PC-3 (cell line): ENCODE measurements at regions not wholly inside any gene's neighbourhood (a gene's known extent, or its start where the extent isn't known, plus 50 kb on each side); places are given as distances from the start of the nearest gene placed in this dataset.

Experiments used
- ATAC-seq: fragments of 200-7000 bp; cut with Tn5 transposase; 2 replicates; pipeline ENCODE4 v1.9.1; 2020; ENCODE audit warnings: mild to moderate bottlenecking, moderate library complexity
- BruUV-seq: library from RNA; stranded (reverse); fragments of 400-500 nt; replicated peaks from 2 replicates; lab custom pipeline; 2021; lab: Mats Ljungman, UMichigan
- CTCF ChIA-PET: fragments of 300-600 bp; sonication (Branson Sonifier 250); formaldehyde crosslinking; loops from one replicate; lab custom pipeline; 2022; ENCODE audit warnings: antibody characterized with exemption; lab: Charles Lee
- POLR2A ChIA-PET: fragments of 300-600 bp; sonication (Branson Sonifier 250); formaldehyde crosslinking; loops from one replicate; lab custom pipeline; 2022; ENCODE audit warnings: antibody characterized with exemption; ENCODE audit not compliant: unreplicated experiment; lab: Charles Lee
- DNase-seq: peaks from one replicate; pipeline ENCODE4 v3.0.0-alpha.2; 2015
- H2AFZ ChIP-seq: fragments of 300-600 bp; sonication (generic); 2 replicates; pipeline ENCODE4 v1.6.0; 2016; ENCODE audit warnings: antibody characterized with exemption, low read length
- H3F3A ChIP-seq: fragments of 300-600 bp; sonication (generic); one replicate; pipeline ENCODE4 v1.6.0; 2017; ENCODE audit warnings: antibody characterized with exemption, low read length, control low read depth, mild to moderate bottlenecking; ENCODE audit not compliant: unreplicated experiment
- H3K27ac ChIP-seq: fragments of 300-600 bp; sonication (generic); 2 replicates; pipeline ENCODE4 v1.5.1; 2016; ENCODE audit warnings: mild to moderate bottlenecking, low read length
- H3K27me3 ChIP-seq: fragments of 300-600 bp; sonication (generic); 2 replicates; pipeline ENCODE4 v1.6.1; 2016; ENCODE audit warnings: low read length, mixed read lengths
- H3K36me3 ChIP-seq: fragments of 300-600 bp; sonication (generic); 2 replicates; pipeline ENCODE4 v1.6.1; 2016; ENCODE audit warnings: low read depth, mixed run types, low read length, mixed read lengths
- H3K4me1 ChIP-seq: fragments of 300-600 bp; sonication (generic); 2 replicates; pipeline ENCODE4 v1.5.1; 2016; ENCODE audit warnings: low read length; ENCODE audit not compliant: insufficient read depth
- H3K4me2 ChIP-seq: fragments of 300-600 bp; sonication (generic); 2 replicates; pipeline ENCODE4 v1.6.0; 2016; ENCODE audit warnings: low read length
- H3K4me3 ChIP-seq: fragments of 300-600 bp; sonication (generic); 2 replicates; pipeline ENCODE4 v1.5.1; 2016; ENCODE audit warnings: mild to moderate bottlenecking, low read length, mixed read lengths
- H3K79me2 ChIP-seq: fragments of 300-600 bp; sonication (generic); 2 replicates; pipeline ENCODE4 v1.6.1; 2017; ENCODE audit warnings: low read length, mixed read lengths
- H3K9ac ChIP-seq: fragments of 300-600 bp; sonication (generic); 2 replicates; pipeline ENCODE4 v1.6.0; 2016; ENCODE audit warnings: mild to moderate bottlenecking, low read length
- H3K9me2 ChIP-seq: fragments of 300-600 bp; sonication (generic); replicated peaks from 2 replicates; pipeline ENCODE4 v1.6.1; 2016; ENCODE audit warnings: mixed run types, low read length, mixed read lengths
- H3K9me3 ChIP-seq: fragments of 300-600 bp; sonication (generic); 2 replicates; pipeline ENCODE4 v1.6.1; 2016; ENCODE audit warnings: low read length, mixed read lengths
- H4K20me1 ChIP-seq: fragments of 300-600 bp; sonication (generic); 2 replicates; pipeline ENCODE4 v1.6.1; 2016; ENCODE audit warnings: low read length, mixed read lengths
- CTCF ChIP-seq: fragments of 300-600 bp; sonication (generic); conservative IDR thresholded peaks from 2 replicates; pipeline ENCODE4 v1.5.1; 2017; ENCODE audit warnings: antibody characterized with exemption, low read depth, mild to moderate bottlenecking, low read length
- EZH2 ChIP-seq: fragments of 300-600 bp; sonication (generic); IDR thresholded peaks from one replicate; pipeline ENCODE4 v1.6.1; 2017; ENCODE audit warnings: antibody characterized with exemption, mild to moderate bottlenecking, low read length; ENCODE audit not compliant: unreplicated experiment
- EZH2phosphoT487 ChIP-seq: fragments of 300-600 bp; sonication (generic); IDR thresholded peaks from 2 replicates; pipeline ENCODE4 v1.6.1; 2018; ENCODE audit warnings: mild to moderate bottlenecking, antibody characterized with exemption, low read length, borderline replicate concordance
- intact Hi-C: fragments of 100-400 bp; cut with micrococcal nuclease; formaldehyde crosslinking; loops from 2 replicates; pipeline ENCODE4 v1.9.0; 2023

- TF ChIP-seq EZH2phosphoT487, result no peak
- no peak for TF ChIP-seq CTCF
- no peak for TF ChIP-seq EZH2
- no peak for ATAC-seq
- Histone ChIP-seq H3K4me1 (no peaks in the 10 kb centered on the region), H3K36me3 (no peaks in the 10 kb centered on the region), H3K27me3 (no peaks in the 10 kb centered on the region), H3K4me2 (no peak overlapping the region), H3K9ac (no peak overlapping the region), H4K20me1 (no peaks in the 10 kb centered on the region), H3K27ac (no peak overlapping the region), H3K4me3 (no peak overlapping the region), H2AFZ (no peak overlapping the region), H3K9me3 (no peaks in the 10 kb centered on the region), H3K9me2 (no peaks in the 10 kb centered on the region), H3F3A (no peaks in the 10 kb centered on the region), H3K79me2 (no peaks in the 10 kb centered on the region)
- intact Hi-C loops, result no loop called here
- CTCF ChIA-PET, result no interaction called here
- DNase-seq, result no peak
- BruUV-seq, result no TSS peak
- POLR2A ChIA-PET, result no interaction called here
Measured at GRCh38 chr6:15121443-15121842, 124.4 kb upstream of the JARID2 start.

DNA sequence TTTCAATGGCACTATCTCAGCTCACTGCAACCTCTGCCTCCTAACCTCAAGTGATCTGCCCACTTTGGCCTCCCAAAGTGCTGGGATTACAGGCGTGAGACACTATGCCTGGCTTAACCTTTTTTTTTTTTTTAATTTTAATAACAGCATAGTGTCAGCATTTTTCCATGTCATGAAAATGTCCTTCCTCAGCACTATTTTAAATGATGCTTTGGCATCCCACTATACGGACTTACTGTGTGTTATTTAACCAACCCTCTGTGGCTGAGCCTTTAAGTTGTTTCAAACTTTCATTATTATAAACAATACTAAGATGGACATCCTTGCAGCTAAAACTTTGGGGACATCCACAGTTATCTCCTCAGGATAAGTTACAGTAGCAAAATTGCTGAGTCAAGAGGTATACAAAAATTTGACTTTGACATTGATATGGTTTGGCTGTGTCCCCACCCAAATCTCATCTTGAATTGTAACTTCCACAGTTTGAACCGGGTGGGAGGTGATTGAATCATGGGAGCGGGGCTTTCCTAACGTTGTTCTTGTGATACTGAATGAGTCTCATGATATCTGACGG is 123.8 kb upstream of the JARID2 start:
- Histone ChIP-seq H3K27me3 (no peaks in the 10 kb centered on the region), H3K27ac (no peak overlapping the region), H3K4me1 (no peaks in the 10 kb centered on the region), H3K9ac (no peak overlapping the region), H2AFZ (no peak overlapping the region), H3F3A (no peaks in the 10 kb centered on the region), H3K4me3 (no peak overlapping the region), H4K20me1 (no peaks in the 10 kb centered on the region), H3K9me3 (no peaks in the 10 kb centered on the region), H3K9me2 (no peaks in the 10 kb centered on the region), H3K4me2 (no peak overlapping the region), H3K79me2 (no peaks in the 10 kb centered on the region), H3K36me3 (no peaks in the 10 kb centered on the region)
- ATAC-seq, result no peak
- DNase-seq, result no peak
- TF ChIP-seq EZH2phosphoT487 (no peak), EZH2 (no peak), CTCF (no peak)
- ChIA-PET POLR2A (no interaction called here), CTCF (no interaction called here)
- intact Hi-C loops, result no loop called here
- BruUV-seq, result no TSS peak

DNA sequence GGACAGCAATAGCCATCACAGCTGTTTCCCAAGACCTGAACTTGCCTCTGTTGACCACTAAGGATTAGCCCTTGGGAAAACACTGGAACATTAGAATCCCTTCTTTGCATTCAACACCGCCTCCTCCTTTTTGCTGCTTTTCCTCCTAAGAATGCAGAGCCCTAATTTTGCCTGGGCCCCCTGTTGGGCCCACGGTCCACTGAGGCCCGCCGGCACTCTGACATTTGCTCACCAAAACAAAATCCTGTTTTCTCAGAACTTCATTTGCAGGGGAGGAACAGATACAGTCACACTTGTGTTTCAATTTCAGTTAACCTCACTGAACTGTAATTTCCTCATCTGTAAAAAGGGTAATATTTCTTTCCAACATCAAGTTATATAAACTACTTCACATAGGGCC is 116.0 kb upstream of the JARID2 start:
- no peaks in the 10 kb centered on the region for H3K79me2 ChIP-seq
- no peaks in the 10 kb centered on the region for H3K36me3 ChIP-seq
- DNase-seq (no peak), ATAC-seq (no peak)
- H3K4me3 ChIP-seq, result no peak overlapping the region
- intact Hi-C loops, result no loop called here
- CTCF ChIA-PET, result no interaction called here
- peaks cover 23% of the 10 kb centered on the region for H3K4me1 ChIP-seq
- H3K9ac ChIP-seq, result no peak overlapping the region
- peaks cover 13% of the 10 kb centered on the region for H3F3A ChIP-seq
- no peak overlapping the region for H3K27ac ChIP-seq
- H3K4me2 ChIP-seq, result no peak overlapping the region
- BruUV-seq, result no TSS peak
- no peaks in the 10 kb centered on the region for H3K9me3 ChIP-seq
- no peaks in the 10 kb centered on the region for H3K9me2 ChIP-seq
- H2AFZ ChIP-seq, result 0 out of 2 replicates have a peak overlapping the region, but pooled peaks have one; percentile 15
- POLR2A ChIA-PET, result no interaction called here
- no peaks in the 10 kb centered on the region for H3K27me3 ChIP-seq
- no peak for TF ChIP-seq EZH2
- TF ChIP-seq EZH2phosphoT487, result no peak
- TF ChIP-seq CTCF, result no peak
- H4K20me1 ChIP-seq, result no peaks in the 10 kb centered on the region
